GM18517 (cell line): ENCODE measurements at regions not wholly inside any gene's neighbourhood (a gene's known extent, or its start where the extent isn't known, plus 50 kb on each side); places are given as distances from the start of the nearest gene placed in this dataset.

Experiments
- ATAC-seq: cut with Tn5 transposase; IDR thresholded peaks from one replicate; pipeline ENCODE4 v1.9.1; 2021; ENCODE audit warnings: mild to moderate bottlenecking, moderate library complexity; ENCODE audit not compliant: unreplicated experiment

- no peak for ATAC-seq
These were observed 151.0 kb upstream of the LMO3 start for GRCh38 chr12:16756833-16757555.

DNA sequence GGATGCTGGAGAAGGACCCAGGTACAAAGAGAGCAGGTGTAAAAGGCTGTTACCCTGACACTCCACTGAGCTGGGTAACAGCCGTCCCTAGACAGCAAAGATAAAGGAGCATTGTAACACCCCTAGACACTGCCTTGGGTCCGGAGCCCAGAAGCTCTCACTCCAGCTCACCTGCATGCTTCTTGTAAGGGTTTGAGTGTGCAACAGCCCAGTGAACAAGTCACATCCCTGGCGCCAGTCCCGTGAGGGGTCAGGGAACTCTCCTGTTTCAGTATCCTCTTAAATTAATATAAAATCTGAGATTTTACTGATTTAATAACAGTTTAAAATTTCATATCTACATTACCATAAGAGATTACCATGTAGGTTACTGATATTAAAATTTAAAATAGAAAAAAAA, 124.8 kb upstream of the LMO3 start:
- no peak for ATAC-seq

DNA sequence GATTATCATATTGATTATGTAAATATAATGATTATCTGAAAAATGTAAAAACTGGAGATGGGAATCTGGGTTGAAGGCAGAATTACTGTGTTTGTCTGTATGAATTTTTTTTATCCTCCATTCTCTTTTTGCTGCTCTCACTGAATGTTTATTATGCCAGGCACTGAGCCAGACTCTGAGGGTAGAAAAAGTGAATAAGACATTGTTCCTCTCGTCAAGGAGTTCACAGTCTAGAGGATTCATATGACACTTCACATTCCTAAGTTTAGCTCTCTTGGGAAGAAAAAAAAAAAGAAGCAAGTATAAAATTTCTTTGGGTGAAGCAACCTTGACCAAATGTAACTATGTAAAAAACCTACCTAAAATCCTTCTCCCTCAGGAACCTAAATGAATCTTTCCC, 120.9 kb upstream of the LMO3 start:
- no peak for ATAC-seq

GRCh38 chr12:16719713-16720416, 113.9 kb upstream of the LMO3 start:
- no peak for ATAC-seq

DNA sequence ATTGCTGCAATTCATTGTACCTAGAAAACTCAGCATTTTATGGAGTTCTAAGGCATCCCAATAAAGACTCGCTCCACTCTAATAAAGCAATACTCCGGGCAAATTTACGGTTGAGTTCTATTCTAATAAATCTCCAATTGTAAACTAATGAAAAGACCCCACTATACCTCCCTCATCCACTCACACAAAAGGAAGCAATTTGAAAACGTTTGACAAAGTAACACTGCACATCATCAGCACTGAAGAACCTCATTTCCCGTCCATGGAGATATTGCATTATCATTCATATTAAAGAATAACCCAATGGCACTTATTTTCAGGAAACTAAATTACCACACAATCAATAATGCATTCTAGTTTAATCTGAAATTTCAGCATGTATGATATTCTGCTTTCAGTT, 111.0 kb upstream of the LMO3 start:
- ATAC-seq = no peak

DNA sequence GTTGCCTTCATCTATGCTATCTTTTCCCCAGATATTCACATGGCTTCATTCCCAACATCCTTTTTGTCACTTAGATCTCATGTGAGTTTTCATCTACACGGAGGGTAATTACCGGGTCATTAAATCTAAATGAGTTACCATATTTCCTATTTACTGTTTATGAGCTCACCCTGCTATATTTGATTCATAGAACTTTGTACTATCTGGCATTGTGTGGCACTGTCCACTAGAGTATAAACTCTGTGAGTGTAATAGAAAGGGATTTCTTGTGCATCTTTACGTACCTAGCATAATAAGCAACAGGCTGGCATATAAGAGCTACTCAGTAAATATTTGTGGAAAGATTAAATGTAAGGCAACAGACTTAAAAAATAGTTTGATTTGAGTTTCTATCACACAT, 86.1 kb upstream of the LMO3 start:
- no peak for ATAC-seq

DNA sequence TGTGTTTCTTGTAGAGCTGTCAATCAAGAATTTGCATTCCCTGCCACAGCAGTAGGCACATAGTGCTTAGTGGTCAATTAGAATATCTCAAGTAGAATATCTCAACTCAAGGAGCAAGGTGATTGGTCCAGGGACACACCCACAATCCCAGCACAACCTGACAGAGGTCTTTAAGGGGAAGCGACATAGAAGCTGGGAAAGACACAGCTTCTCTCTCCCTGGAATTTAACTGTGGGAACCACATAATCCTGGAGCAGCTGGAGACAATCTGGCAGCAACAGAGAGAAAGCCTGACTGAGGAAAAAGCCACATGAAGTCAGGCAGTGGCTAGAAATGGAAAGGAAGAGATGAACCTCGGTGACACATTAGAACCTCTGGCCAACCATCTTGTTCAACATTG, 85.7 kb upstream of the LMO3 start:
- ATAC-seq = no peak

- no peak for ATAC-seq
These were observed 82.2 kb upstream of the LMO3 start for GRCh38 chr12:16688200-16688599.

DNA sequence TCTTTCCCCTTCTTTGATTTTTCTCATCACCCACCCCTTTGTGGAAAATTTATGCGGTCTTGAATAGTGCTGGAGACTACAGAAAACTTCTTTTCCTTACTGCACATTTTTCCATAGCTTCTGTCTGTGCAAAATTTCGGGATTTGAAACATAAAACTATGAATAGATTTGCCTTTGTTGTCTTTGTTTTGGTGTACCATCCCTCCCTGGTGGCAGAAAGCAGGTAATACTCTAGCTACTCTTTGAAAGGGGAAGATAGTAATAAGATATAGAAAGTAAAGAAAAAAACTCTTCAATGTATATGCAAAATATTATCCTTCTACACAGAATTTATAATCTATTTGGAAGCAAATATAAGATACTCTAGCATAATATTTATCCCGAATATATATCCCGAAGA, 79.1 kb upstream of the LMO3 start:
- ATAC-seq = no peak

GRCh38 chr12:16681196-16681595, 75.2 kb upstream of the LMO3 start:
- no peak for ATAC-seq

GRCh38 chr12:16675438-16675837, 69.5 kb upstream of the LMO3 start:
- ATAC-seq = peak; percentile 60

DNA sequence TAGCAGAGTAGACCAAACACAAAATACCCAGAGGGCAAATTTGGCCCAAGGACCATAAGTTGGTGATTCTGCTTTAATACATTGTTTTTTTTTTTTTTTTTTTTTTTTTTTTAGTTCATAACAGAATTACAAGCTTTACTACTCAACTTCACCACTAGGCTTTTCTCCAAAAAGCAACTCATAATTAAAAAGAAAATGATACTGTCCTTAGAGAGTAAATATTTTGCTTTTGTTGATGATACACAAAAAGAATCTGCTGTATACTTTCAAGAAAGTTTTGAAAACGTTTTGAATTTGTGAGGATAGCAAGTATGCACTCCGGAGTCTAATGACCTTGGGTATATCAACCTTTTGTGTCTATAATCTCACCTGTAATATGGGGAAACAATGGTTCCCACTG, 68.9 kb upstream of the LMO3 start:
- ATAC-seq = no peak

DNA sequence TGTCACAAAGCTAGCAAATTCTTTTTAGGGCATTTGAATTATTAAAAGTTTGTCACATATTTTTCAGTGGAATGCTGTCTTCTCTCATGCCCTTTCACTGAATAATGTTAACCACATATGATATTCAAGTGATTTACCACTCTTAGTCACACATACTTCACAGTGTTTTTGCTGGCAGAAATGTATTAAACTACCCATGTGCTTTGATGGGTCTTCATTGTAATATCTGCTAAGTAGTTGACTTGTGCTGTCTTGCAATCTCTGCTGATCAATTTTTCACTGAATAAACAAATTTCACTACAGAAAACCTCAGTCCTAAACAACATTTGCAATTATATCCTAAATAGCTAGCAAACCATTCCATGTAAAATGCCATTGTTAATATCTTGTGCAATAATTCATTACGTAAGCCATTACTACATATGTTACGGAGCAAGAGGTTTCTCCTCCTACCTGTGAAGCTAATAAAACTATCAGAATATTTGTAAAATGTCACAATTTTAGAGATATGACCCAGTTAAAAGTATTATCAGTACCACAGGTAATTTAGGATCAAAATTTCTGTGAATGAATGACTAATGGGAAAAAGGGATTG, 64.6 kb upstream of the LMO3 start:
- no peak for ATAC-seq

- no peak for ATAC-seq
These were observed 63.8 kb upstream of the LMO3 start for GRCh38 chr12:16669756-16670155.

- ATAC-seq = no peak
These were observed 62.2 kb upstream of the LMO3 start for GRCh38 chr12:16668198-16668597.

DNA sequence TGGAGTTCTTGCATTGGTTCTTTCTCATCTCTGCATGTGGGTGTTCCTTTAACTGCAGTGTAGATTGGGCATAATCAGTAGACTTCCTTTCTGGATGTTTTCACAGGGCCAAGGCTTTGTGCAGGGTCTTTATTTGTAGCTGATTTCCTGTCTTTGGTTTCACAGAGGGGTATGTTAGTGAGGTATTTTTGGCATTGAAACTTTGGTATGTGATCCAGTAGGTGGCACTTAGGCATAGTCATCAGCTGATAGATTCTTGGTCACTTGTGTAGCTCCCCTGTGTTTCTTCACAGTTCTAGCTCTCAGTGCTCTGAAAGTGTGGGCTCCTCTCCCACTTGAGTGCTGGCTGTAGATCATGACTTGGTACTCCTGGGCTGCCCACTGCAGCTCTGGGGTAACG, 52.7 kb upstream of the LMO3 start:
- ATAC-seq = no peak
